Panc1 (cell line): ENCODE measurements at regions not wholly inside any gene's neighbourhood (a gene's known extent, or its start where the extent isn't known, plus 50 kb on each side); places are given as distances from the start of the nearest gene placed in this dataset.

Experiments
- ATAC-seq: fragments of 200-7000 bp; cut with Tn5 transposase; 2 replicates; pipeline ENCODE4 v1.9.1; 2020; ENCODE audit warnings: mild to moderate bottlenecking, moderate library complexity
- BruUV-seq: library from RNA; stranded (reverse); fragments of 400-500 nt; replicated peaks from 2 replicates; lab custom pipeline; 2021; lab: Mats Ljungman, UMichigan
- CTCF ChIA-PET: fragments of 300-600 bp; sonication (Branson Sonifier 250); formaldehyde crosslinking; loops from one replicate; lab custom pipeline; 2022; ENCODE audit warnings: antibody characterized with exemption; lab: Charles Lee
- POLR2A ChIA-PET: fragments of 300-600 bp; sonication (Branson Sonifier 250); formaldehyde crosslinking; loops from one replicate; lab custom pipeline; 2022; ENCODE audit warnings: antibody characterized with exemption; lab: Charles Lee
- DNase-seq: peaks from one replicate; pipeline ENCODE4 v3.0.0-alpha.2; 2010; ENCODE audit warnings: low read depth, low spot score
- H3K27ac ChIP-seq: 2 replicates; pipeline ENCODE4 v1.5.1; 2011; ENCODE audit warnings: mild to moderate bottlenecking, low read length, inconsistent platforms
- H3K27me3 ChIP-seq: fragments of 200-500 bp; sonication (Bioruptor generic); 2 replicates; pipeline ENCODE4 v1.6.0; 2014; ENCODE audit warnings: low read length, inconsistent platforms; ENCODE audit not compliant: control insufficient read depth, insufficient read depth
- H3K36me3 ChIP-seq: fragments of 200-500 bp; sonication (Bioruptor generic); 2 replicates; pipeline ENCODE4 v1.5.1; 2014; ENCODE audit warnings: inconsistent platforms, mild to moderate bottlenecking, low read length, moderate library complexity; ENCODE audit not compliant: control insufficient read depth, insufficient read depth
- H3K4me1 ChIP-seq: 2 replicates; pipeline ENCODE4 v1.5.1; 2011; ENCODE audit warnings: inconsistent platforms, mild to moderate bottlenecking, low read length, moderate library complexity; ENCODE audit not compliant: control insufficient read depth, insufficient read depth
- H3K4me3 ChIP-seq, 2 experiments: 2 replicates each; pipeline ENCODE4 v1.5.1; 2011 to 2012; ENCODE audit warnings: low read depth in 2 of 2, low read length in 2 of 2, mild to moderate bottlenecking in 2 of 2, inconsistent platforms in 1 of 2, moderate library complexity in 1 of 2
- H3K9me3 ChIP-seq: fragments of 200-500 bp; sonication (Bioruptor generic); 2 replicates; pipeline ENCODE4 v1.5.1; 2014; ENCODE audit warnings: low read depth, mild to moderate bottlenecking, inconsistent platforms, low read length, moderate library complexity; ENCODE audit not compliant: control insufficient read depth, insufficient read depth
- CTCF ChIP-seq: fragments of 450-650 bp; IDR thresholded peaks from 2 replicates; pipeline ENCODE4 v1.5.1; 2017; ENCODE audit warnings: mild to moderate bottlenecking
- POLR2AphosphoS5 ChIP-seq: IDR thresholded peaks from 2 replicates; pipeline ENCODE4 v1.6.1; 2012; ENCODE audit warnings: mild to moderate bottlenecking, low read depth, low read length, moderate library complexity
- REST ChIP-seq, 2 experiments: IDR thresholded peaks; 2 replicates each; pipeline ENCODE4 v1.6.1; 2011 to 2012; ENCODE audit warnings: low read depth in 2 of 2, control low read depth in 1 of 2, low read length in 1 of 2, mild to moderate bottlenecking in 1 of 2, moderate library complexity in 1 of 2; ENCODE audit not compliant: insufficient read depth in 1 of 2
- SIN3A ChIP-seq: IDR thresholded peaks from 2 replicates; pipeline ENCODE4 v1.6.1; 2012; ENCODE audit warnings: low read depth, mild to moderate bottlenecking, low read length, moderate library complexity, borderline replicate concordance; ENCODE audit not compliant: insufficient read depth
- TCF7L2 ChIP-seq: IDR thresholded peaks from 2 replicates; pipeline ENCODE4 v1.6.1; 2011; ENCODE audit warnings: mild to moderate bottlenecking, low read depth, low read length, inconsistent platforms
- in situ Hi-C: cut with HindIII; loops from 2 replicates; pipeline ENCODE4 v1.10.0; 2016; ENCODE audit warnings: low sequenced_read_pairs, low pct_unique_long_range_greater_than_20kb
- intact Hi-C: fragments of 100-400 bp; cut with micrococcal nuclease; formaldehyde crosslinking; loops from one replicate; pipeline ENCODE4 v1.10.0; 2022; ENCODE audit not compliant: unreplicated experiment

- in situ Hi-C loops, result no loop called here
- intact Hi-C loops, result no loop called here
- no peak overlapping the region for H3K27ac ChIP-seq
- no peak for TF ChIP-seq CTCF
- no peak for TF ChIP-seq TCF7L2
- TF ChIP-seq SIN3A, result no peak
- TF ChIP-seq REST (IDR thresholded peaks at IDR 0.05; ENCODE audit: insufficient read depth in 1 of 2, low read depth in 2 of 2, low read length in 1 of 2), result no peak
- TF ChIP-seq POLR2AphosphoS5, result no peak
- POLR2A ChIA-PET, result no interaction called here
- BruUV-seq, result no TSS peak
- CTCF ChIA-PET, result no interaction called here
- DNase-seq, result no peak
- H3K9me3 ChIP-seq, result no peaks in the 10 kb centered on the region
- H3K27me3 ChIP-seq, result peaks cover 5% of the 10 kb centered on the region; the same call in 1 of the 2 replicates
- peak; percentile 62 for ATAC-seq
- no peaks in the 10 kb centered on the region for H3K36me3 ChIP-seq
- H3K4me1 ChIP-seq, result no peaks in the 10 kb centered on the region
- no peak overlapping the region for H3K4me3 ChIP-seq
Observed at GRCh38 chr20:21564127-21564773, 50.4 kb upstream of the NKX2-2 start.
